IMR-90 (cell line): ENCODE measurements at regions not wholly inside any gene's neighbourhood (a gene's known extent, or its start where the extent isn't known, plus 50 kb on each side); places are given as distances from the start of the nearest gene placed in this dataset.
"Not testable (repeated sequence)": the region's sequence is repeated elsewhere in the genome, so short reads cannot be mapped to it uniquely, and the experiment has no call there.

Experiments
- BHLHE40 ChIP-seq: fragments of 150-350 bp; IDR thresholded peaks from 2 replicates; pipeline ENCODE4 v1.6.1; 2016; ENCODE audit warnings: mild to moderate bottlenecking, low read depth, low read length
- CEBPB ChIP-seq: IDR thresholded peaks from 2 replicates; pipeline ENCODE4 v1.6.1; 2012; ENCODE audit warnings: low read depth, low read length, improper control_type of control experiment
- CTCF ChIP-seq: conservative IDR thresholded peaks from 2 replicates; pipeline ENCODE4 v1.5.1; 2012; ENCODE audit warnings: mild to moderate bottlenecking, low read depth, low read length, improper control_type of control experiment
- FOS ChIP-seq: fragments of 150-350 bp; IDR thresholded peaks from 2 replicates; pipeline ENCODE4 v1.6.1; 2016; ENCODE audit warnings: low read depth, low read length
- MAFK ChIP-seq: IDR thresholded peaks from 2 replicates; pipeline ENCODE4 v1.6.1; 2012; ENCODE audit warnings: low read depth, low read length, improper control_type of control experiment
- MXI1 ChIP-seq: IDR thresholded peaks from 2 replicates; pipeline ENCODE4 v1.6.1; 2012; ENCODE audit warnings: low read depth, mild to moderate bottlenecking, low read length, moderate library complexity, borderline replicate concordance
- POLR2A ChIP-seq: IDR thresholded peaks from 2 replicates; pipeline ENCODE4 v1.6.1; 2012; ENCODE audit warnings: mild to moderate bottlenecking, low read depth, low read length
- RAD21 ChIP-seq: IDR thresholded peaks from 2 replicates; pipeline ENCODE4 v1.6.1; 2012; ENCODE audit warnings: low read length, improper control_type of control experiment
- RFX5 ChIP-seq: IDR thresholded peaks from 2 replicates; pipeline ENCODE4 v1.8.0; 2012; ENCODE audit warnings: low read depth, mild to moderate bottlenecking, low read length, moderate library complexity
- SMC3 ChIP-seq: fragments of 150-350 bp; IDR thresholded peaks from 2 replicates; pipeline ENCODE4 v1.6.1; 2016; ENCODE audit warnings: low read depth, mild to moderate bottlenecking, antibody characterized with exemption, low read length, moderate library complexity

- TF ChIP-seq CTCF, MXI1, RAD21, POLR2A, BHLHE40, FOS, MAFK, SMC3, CEBPB, RFX5: not testable (repeated sequence)
These were observed 56.8 kb upstream of the AKAP12 start for GRCh38 chr6:151182958-151183357.
